ENCODE measurements at regions not wholly inside any gene's neighbourhood (a gene's known extent, or its start where the extent isn't known, plus 50 kb on each side); places are given as distances from the start of the nearest gene placed in this dataset.

DNA sequence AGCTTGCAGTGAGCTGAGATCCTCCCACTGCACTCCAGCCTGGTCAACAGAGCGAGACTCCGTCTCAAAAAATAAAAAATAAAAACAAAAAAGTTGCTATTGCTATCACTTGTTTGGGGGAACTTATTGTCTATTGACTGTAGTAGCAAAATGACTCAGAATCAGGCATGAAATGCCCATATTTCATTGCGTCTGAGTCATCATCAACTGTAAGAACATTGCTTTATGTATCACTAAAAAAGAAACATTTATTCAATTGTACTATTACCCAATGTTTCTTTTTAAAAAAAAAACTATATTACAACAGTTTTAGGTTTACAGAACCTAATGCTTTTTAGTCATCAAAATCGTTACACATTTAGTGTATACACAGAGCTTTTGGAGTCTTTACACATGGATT lies 91.0 kb upstream of the FMN2 start:
- Histone ChIP-seq H3K4me3 (ENCODE audit: low read depth, low read length) (no peak overlapping the region), H3K27ac (no peak overlapping the region), H3K27me3 (replicated peaks) (peaks cover 5% of the 10 kb centered on the region), H3K36me3 (replicated peaks) (no peaks in the 10 kb centered on the region)
- in situ Hi-C loops (cut with HindIII; ENCODE audit: low pct_ligation_motif_present, low sequenced_read_pairs), result no loop called here
- peak; percentile 57 for DNase-seq
- TF ChIP-seq, protein P1, sequence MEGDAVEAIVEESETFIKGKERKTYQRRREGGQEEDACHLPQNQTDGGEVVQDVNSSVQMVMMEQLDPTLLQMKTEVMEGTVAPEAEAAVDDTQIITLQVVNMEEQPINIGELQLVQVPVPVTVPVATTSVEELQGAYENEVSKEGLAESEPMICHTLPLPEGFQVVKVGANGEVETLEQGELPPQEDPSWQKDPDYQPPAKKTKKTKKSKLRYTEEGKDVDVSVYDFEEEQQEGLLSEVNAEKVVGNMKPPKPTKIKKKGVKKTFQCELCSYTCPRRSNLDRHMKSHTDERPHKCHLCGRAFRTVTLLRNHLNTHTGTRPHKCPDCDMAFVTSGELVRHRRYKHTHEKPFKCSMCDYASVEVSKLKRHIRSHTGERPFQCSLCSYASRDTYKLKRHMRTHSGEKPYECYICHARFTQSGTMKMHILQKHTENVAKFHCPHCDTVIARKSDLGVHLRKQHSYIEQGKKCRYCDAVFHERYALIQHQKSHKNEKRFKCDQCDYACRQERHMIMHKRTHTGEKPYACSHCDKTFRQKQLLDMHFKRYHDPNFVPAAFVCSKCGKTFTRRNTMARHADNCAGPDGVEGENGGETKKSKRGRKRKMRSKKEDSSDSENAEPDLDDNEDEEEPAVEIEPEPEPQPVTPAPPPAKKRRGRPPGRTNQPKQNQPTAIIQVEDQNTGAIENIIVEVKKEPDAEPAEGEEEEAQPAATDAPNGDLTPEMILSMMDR (IDR thresholded peaks at IDR 0.05; ENCODE audit: low read depth, low read length, missing control alignments), result no peak

DNA sequence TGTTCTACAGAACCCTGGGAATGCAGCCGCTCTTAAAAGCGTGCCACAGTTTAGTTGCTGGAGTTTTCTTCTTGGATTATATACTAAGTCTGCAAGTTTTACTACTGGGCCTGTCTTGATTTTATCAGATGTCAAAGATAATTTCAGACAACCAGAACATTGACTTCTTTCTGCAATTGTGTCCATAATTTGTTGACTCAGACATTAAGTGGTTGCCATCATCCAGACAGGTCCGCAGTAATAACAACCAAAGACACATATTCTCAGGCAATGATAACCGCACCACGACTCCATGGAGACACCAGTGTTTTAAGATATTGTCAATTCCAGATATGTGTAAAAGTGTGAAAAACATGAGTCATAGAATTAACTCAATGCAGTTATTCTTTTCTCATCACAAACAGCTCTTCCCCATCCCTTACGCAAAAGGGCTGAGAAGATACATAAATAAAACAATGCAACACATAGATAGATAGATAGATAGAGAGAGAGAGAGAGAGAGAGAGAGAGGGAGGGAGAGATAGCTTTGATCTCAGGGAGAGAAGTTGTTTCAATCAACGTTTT lies 90.4 kb upstream of the FMN2 start:
- H3K27ac ChIP-seq, result no peak overlapping the region
- TF ChIP-seq, protein P1 (IDR thresholded peaks at IDR 0.05; ENCODE audit: low read depth, low read length, missing control alignments), result no peak
- H3K36me3 ChIP-seq (replicated peaks), result no peaks in the 10 kb centered on the region
- DNase-seq, result no peak
- in situ Hi-C loops (cut with HindIII; ENCODE audit: low pct_ligation_motif_present, low sequenced_read_pairs), result no loop called here
- H3K27me3 ChIP-seq (replicated peaks), result peaks cover 5% of the 10 kb centered on the region
- H3K4me3 ChIP-seq (ENCODE audit: low read depth, low read length), result no peak overlapping the region

DNA sequence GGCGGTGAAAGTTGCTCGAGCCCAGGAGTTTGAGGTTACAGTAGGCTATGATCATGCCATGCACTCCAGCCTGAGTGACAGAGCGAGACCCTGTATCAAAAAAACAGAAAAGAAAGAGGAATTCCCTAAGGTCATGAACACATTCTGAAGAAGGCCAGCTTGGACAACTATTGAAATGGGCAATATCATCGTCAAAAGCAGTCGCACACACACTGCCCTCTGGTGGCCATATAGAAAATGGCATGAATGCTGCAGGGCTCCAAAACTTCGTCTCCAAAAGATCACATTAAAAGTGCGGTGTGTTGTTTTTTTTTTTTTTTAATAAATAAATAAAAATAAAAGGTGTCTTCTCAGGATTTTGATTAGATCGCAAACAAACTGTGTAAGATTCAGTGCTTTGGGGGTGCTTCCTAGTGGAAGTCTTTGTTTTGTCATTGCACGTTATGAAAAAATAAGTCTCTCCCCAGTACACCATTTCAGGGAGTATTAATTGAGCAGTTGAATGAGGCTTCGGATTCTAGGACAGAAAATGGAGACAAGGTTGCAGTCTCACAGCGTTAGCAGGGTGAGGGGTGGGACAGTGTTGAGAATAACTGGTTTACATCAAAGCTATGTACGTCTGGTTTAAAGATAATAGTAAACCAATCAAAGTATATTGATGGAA lies 87.5 kb upstream of the FMN2 start:
- Histone ChIP-seq H3K4me3 (ENCODE audit: low read depth, low read length) (no peak overlapping the region), H3K27ac (no peak overlapping the region), H3K36me3 (replicated peaks) (no peaks in the 10 kb centered on the region), H3K27me3 (replicated peaks) (no peaks in the 10 kb centered on the region)
- in situ Hi-C loops (cut with HindIII; ENCODE audit: low pct_ligation_motif_present, low sequenced_read_pairs), result no loop called here
- DNase-seq, result no peak
- TF ChIP-seq, protein P1 (IDR thresholded peaks at IDR 0.05; ENCODE audit: low read depth, low read length, missing control alignments), result peak; percentile 89

- Histone ChIP-seq H3K27me3 (replicated peaks) (no peaks in the 10 kb centered on the region), H3K36me3 (replicated peaks) (no peaks in the 10 kb centered on the region), H3K27ac (no peak overlapping the region), H3K4me3 (ENCODE audit: low read depth, low read length) (no peak overlapping the region)
- TF ChIP-seq, protein P1 (IDR thresholded peaks at IDR 0.05; ENCODE audit: low read depth, low read length, missing control alignments), result no peak
- in situ Hi-C loops (cut with HindIII; ENCODE audit: low pct_ligation_motif_present, low sequenced_read_pairs), result no loop called here
- DNase-seq, result no peak
Measured at GRCh38 chr1:240005997-240006650, 85.6 kb upstream of the FMN2 start.

GRCh38 chr1:240008298-240008697 lies 83.4 kb upstream of the FMN2 start:
- no peak overlapping the region for H3K4me3 ChIP-seq (ENCODE audit: low read depth, low read length)
- no peaks in the 10 kb centered on the region for H3K27me3 ChIP-seq (replicated peaks)
- TF ChIP-seq, protein P1 (IDR thresholded peaks at IDR 0.05; ENCODE audit: low read depth, low read length, missing control alignments), result no peak
- no peak for DNase-seq
- in situ Hi-C loops (cut with HindIII; ENCODE audit: low pct_ligation_motif_present, low sequenced_read_pairs), result no loop called here
- H3K27ac ChIP-seq, result no peak overlapping the region
- no peaks in the 10 kb centered on the region for H3K36me3 ChIP-seq (replicated peaks)
